Loucy (cell line): ENCODE measurements at regions not wholly inside any gene's neighbourhood (a gene's known extent, or its start where the extent isn't known, plus 50 kb on each side); places are given as distances from the start of the nearest gene placed in this dataset.

Source experiments
- CTCF ChIP-seq: fragments of 200-600 bp; sonication (generic); conservative IDR thresholded peaks from 2 replicates; pipeline ENCODE4 v1.5.1; 2014; ENCODE audit warnings: mild to moderate bottlenecking, antibody characterized with exemption, low read length
- EZH2phosphoT487 ChIP-seq: fragments of 200-600 bp; IDR thresholded peaks from 2 replicates; pipeline ENCODE4 v1.6.1; 2018; ENCODE audit warnings: antibody characterized with exemption, mild to moderate bottlenecking, moderate library complexity, borderline replicate concordance

DNA sequence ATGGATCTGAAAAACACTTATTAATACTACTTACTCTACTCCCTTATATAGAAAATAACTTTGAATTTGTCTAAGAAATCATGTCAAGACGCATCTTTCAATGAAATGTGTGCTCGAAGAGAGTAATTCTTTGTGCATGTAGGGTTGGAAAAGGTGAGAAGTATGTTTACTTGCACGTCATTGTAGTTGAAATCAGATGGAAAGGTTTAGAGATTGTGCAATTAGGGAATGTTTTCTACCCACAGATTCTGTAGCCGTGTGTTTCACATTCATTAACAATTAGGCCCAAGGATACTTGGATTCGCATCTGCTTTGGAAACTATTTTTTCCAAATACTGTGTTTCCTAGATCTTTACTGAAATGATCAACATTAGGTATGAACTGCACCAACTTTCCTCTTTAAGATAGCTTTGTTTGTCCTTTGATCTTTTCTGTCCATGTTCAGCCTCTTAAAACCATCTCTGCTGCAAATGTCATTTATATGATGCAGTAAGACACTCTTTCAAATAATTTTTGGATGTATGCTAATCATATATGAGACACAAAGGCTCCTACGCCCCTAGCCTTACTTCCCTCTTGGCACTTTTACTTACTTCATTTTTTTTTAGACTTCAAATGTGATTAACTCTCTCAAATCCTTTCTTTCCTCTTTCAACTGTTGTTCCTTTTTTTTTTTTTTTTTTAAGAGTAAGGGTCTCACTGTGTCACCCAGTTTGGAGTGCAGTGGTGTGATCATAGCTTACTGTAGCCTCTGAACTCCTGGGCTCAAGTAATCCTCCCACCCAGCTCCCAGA, 58.0 kb upstream of the PSMA6 start:
- TF ChIP-seq CTCF (no peak), EZH2phosphoT487 (no peak)
